RWPE1 (cell line): ENCODE measurements at regions not wholly inside any gene's neighbourhood (a gene's known extent, or its start where the extent isn't known, plus 50 kb on each side); places are given as distances from the start of the nearest gene placed in this dataset.

Source experiments
- CTCF ChIA-PET: fragments of 350-600 bp; sonication (Branson Sonifier 250); formaldehyde crosslinking; extraction: SDS; loops from one replicate; lab custom pipeline; 2021; lab: Yijun Ruan, JAX
- POLR2A ChIA-PET: fragments of 400-600 bp; formaldehyde crosslinking; extraction: SDS; loops from one replicate; lab custom pipeline; 2020; ENCODE audit warnings: antibody characterized with exemption; ENCODE audit not compliant: low non-redundant PET; lab: Yijun Ruan, JAX
- DNase-seq: peaks from one replicate; pipeline ENCODE4 v3.0.0; 2012; ENCODE audit warnings: low spot score
- H3K27ac ChIP-seq: fragments of 450-650 bp; 2 replicates; pipeline ENCODE4 v1.5.1; 2017
- CTCF ChIP-seq: fragments of 450-650 bp; conservative IDR thresholded peaks from 2 replicates; pipeline ENCODE4 v1.5.1; 2017; ENCODE audit warnings: low read depth, mild to moderate bottlenecking

- ChIA-PET CTCF (no interaction called here), POLR2A (no interaction called here)
- TF ChIP-seq CTCF, result no peak
- no peak for DNase-seq
- H3K27ac ChIP-seq, result no peak overlapping the region
Measured at GRCh38 chr16:58970775-58971174, 236.7 kb upstream of the GOT2 start.

GRCh38 chr16:58963479-58963878 lies 229.4 kb upstream of the GOT2 start:
- CTCF ChIA-PET, result no interaction called here
- H3K27ac ChIP-seq, result no peak overlapping the region
- POLR2A ChIA-PET, result no interaction called here
- no peak for DNase-seq
- no peak for TF ChIP-seq CTCF

- H3K27ac ChIP-seq, result no peak overlapping the region
- no peak for TF ChIP-seq CTCF
- CTCF ChIA-PET, result interaction anchor here (0.6 kb wide), 2 partner anchors 112 to 135 kb away, joined by 3 to 4 read pairs; no protein-coding TSS in a partner anchor
- DNase-seq, result no peak
- POLR2A ChIA-PET, result no interaction called here
Measured at GRCh38 chr16:58962811-58963210, 228.7 kb upstream of the GOT2 start.

- DNase-seq, result no peak
- ChIA-PET POLR2A (no interaction called here), CTCF (no interaction called here)
Measured at GRCh38 chr16:58960484-58960883, 226.4 kb upstream of the GOT2 start.

GRCh38 chr16:58960034-58960433 lies 225.9 kb upstream of the GOT2 start:
- no peak for TF ChIP-seq CTCF
- no peak overlapping the region for H3K27ac ChIP-seq
- CTCF ChIA-PET, result no interaction called here
- POLR2A ChIA-PET, result no interaction called here
- DNase-seq, result no peak

More at GRCh38 chr16:58960484-58960883, 226.4 kb upstream of the GOT2 start:
- TF ChIP-seq CTCF, result no peak
- no peak overlapping the region for H3K27ac ChIP-seq

- ChIA-PET CTCF (interaction anchor here (0.7 kb wide), 1 partner anchor 1279 kb away, joined by 3 read pairs; no protein-coding TSS in a partner anchor), POLR2A (no interaction called here)
- DNase-seq, result no peak
- TF ChIP-seq CTCF, result no peak
- no peak overlapping the region for H3K27ac ChIP-seq
Measured at GRCh38 chr16:58958749-58959148, 224.6 kb upstream of the GOT2 start.
